Choroid plexus epithelial cell (primary cell): ENCODE measurements at regions not wholly inside any gene's neighbourhood (a gene's known extent, or its start where the extent isn't known, plus 50 kb on each side); places are given as distances from the start of the nearest gene placed in this dataset.

ENCODE experiments used
- DNase-seq: peaks from one replicate; pipeline ENCODE4 v3.0.0-alpha.2; 2010; ENCODE audit warnings: low read depth
- H3K4me3 ChIP-seq: 2 replicates; pipeline ENCODE4 v1.5.1; 2011; ENCODE audit warnings: low read depth, mild to moderate bottlenecking, control low read depth, low read length, moderate library complexity
- TF ChIP-seq, protein P1 (sequence below): conservative IDR thresholded peaks from 2 replicates; pipeline ENCODE4 v1.5.1; 2011; ENCODE audit warnings: low read depth, mild to moderate bottlenecking, control low read depth, inconsistent platforms, low read length, moderate library complexity

DNA sequence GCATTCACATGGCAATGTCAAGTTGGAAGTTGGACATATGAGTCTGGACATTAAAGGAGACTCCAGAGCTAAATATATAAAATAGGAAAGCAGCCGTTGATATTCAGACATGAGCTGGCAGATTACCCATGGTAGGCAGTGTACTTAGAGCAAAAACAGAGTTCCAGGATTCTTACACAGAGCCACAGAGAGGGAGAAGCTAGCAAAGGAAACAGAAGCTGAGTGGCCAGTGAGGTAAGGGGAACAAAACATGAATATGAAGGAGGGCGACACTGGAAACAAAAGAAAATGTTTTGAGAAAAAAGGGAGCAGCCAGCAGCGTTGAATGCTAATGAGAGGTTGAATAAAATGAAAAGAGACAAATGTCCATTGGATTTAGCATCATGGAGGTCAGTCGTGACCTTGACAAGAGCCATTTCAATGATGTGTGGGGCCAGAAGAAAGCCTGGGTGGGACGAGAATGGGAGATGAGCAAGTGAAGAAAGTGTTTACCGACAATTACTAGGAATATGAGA lies 198.4 kb downstream of the POU4F1 start:
- TF ChIP-seq, protein P1, sequence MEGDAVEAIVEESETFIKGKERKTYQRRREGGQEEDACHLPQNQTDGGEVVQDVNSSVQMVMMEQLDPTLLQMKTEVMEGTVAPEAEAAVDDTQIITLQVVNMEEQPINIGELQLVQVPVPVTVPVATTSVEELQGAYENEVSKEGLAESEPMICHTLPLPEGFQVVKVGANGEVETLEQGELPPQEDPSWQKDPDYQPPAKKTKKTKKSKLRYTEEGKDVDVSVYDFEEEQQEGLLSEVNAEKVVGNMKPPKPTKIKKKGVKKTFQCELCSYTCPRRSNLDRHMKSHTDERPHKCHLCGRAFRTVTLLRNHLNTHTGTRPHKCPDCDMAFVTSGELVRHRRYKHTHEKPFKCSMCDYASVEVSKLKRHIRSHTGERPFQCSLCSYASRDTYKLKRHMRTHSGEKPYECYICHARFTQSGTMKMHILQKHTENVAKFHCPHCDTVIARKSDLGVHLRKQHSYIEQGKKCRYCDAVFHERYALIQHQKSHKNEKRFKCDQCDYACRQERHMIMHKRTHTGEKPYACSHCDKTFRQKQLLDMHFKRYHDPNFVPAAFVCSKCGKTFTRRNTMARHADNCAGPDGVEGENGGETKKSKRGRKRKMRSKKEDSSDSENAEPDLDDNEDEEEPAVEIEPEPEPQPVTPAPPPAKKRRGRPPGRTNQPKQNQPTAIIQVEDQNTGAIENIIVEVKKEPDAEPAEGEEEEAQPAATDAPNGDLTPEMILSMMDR = no peak
- no peak for DNase-seq
- no peak overlapping the region for H3K4me3 ChIP-seq

DNA sequence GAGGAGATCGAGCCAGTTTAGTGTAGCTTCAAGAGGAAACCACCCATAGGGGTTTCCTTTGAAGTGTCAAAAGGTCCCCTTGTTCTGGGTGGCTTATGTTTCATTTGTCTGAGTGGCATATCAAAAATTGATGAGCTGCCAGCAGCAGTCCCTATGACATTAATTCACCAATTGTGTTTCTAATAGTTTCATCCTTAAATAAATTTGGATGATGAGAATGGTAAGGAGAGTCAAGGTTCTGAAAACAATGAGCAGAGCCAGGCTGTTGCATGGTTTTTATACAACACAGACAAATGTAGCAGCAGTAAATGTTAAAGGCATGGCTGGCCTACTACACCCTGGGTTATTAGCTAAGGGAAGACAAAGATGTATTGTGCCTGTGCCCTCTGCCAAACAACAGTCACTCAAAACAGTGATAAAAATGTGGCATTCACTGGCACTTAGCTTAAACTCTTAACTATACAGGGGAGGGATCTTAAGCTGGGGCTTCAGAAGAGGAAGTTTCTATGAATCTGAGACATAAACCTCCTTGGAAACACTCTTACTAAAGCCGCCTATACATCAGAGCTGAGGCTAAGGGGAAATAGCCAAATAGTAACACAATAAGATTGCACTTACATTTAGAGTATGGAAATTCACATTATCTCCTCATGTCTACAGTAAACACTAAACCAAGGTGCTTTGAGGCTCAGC lies 200.5 kb downstream of the POU4F1 start:
- TF ChIP-seq, protein P1 = no peak
- DNase-seq = no peak
- no peak overlapping the region for H3K4me3 ChIP-seq

DNA sequence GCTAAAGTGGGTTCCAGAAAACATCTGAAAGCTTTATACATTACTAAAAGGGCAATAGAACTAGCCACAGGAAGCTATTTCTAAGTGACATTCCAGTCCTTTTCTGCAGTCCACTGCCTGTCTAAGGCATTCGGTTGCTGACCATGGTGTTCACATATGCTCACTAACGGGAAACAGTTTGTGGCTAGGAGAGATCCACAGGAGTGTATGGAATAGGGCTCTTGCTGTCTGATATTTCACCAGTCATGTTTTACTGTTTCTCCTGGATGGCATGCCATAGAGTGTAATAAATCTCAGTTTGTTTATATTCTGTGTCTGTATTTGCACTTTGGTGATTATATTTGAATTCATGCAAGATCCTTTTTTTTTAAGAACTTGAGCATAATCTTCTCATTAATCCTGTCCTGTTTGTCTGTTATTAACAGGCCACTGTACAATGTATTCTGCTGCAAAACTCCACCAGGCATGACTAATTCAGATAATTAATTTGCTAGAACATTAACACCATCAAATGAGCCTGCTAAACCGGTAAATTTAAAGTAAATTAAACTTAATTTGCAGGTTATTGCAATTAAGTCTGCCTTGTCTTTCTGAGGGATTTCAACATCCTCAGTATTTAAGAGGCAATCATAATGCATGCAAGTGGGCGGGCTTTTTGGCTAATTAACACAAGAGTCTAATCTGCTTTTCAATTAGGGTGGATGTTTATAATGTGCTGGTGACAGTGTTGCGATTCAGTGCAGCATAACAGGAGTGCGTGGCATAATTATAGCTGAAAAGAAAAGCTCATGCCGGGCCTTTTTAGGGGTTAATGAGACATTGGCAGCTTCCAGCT lies 201.3 kb downstream of the POU4F1 start:
- no peak for DNase-seq
- TF ChIP-seq, protein P1 = no peak
- no peak overlapping the region for H3K4me3 ChIP-seq

DNA sequence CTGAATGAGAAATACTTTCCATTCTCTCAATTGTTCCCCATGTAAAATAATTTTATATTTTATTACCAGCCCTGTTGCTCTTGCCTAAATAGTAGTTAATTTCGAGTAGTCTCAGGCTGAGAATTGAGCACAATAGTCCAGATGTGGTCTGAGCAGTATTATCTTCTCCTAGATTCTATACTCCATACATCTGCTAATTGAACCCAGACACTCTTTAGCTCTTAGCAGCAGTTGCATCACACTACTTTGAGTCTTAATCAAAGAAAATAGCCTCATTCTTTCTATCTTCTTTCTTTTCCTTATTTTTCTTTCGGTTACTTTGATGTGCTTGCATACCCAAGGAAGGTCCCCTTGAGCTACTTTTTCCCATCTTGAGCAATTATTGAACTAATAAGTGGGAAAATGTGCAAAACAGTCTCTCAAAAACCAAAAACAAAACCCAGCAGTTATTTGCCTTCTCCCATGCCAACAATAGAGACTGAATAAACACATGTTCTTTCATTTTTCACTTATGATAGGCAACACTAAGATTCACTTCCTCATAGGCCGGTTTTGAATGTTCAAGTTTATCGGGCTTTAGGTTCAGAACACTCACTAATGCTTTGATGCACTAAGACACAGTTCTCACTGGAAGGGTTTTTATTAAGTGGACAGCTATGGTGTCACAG lies 204.5 kb downstream of the POU4F1 start:
- TF ChIP-seq, protein P1 = no peak
- DNase-seq = no peak
- H3K4me3 ChIP-seq = no peak overlapping the region

DNA sequence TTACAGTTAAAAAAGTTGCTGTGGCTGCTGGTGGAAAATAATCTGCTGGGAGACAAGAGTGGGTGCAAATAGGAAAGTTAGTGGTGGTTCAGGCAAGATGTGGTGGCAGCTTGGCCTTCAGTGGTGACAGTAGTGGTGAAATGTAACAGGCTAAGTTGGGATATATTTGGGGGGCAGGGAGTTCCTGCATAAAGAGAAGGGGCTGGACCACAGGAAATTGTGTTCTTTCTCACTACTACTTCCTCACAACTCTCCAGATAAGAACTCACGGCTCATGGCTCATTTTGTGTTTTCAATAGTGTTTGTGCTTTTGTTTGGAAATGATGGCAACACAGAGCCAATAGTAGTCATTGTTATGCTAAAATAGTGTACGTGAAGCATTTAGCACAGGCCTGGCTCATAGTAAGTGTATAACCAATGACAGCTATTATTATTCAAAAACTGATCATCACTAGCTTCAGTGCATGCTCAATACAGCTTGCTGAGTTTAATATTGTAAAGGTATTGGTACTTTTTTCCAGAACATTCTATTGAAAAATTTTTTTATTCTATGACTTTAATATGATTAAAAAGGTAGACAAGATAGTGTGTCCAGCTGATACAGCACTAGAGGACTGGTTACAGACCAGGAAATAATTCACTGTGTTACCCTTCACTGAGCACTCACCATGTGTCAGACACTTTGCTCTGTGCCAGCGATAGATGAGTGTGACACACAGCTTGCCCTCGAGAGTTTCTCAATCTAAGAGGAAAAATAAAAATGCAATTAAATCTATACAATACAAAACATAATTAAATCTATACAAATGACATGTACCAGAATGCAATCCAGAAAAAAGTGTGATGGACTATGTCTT lies 209.8 kb downstream of the POU4F1 start:
- TF ChIP-seq, protein P1 = no peak
- no peak for DNase-seq
- H3K4me3 ChIP-seq = no peak overlapping the region

DNA sequence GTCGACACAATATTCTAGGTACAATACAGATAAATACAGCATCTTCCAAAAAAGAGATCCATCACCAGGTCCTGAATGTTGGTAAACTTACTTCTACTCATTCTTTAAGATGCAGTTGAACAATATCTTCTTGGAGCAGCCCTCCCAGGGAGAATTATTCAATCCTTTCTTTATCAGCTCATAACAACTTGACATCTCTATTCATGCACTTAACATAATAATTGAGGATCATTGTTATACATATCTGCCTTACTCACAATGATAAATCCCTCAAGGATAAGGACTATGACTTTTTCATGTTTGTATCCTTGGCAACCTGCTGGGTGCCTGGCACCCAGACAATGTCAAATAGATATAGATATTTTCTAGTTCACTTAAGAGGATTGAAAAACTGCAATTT lies 219.5 kb downstream of the POU4F1 start:
- no peak overlapping the region for H3K4me3 ChIP-seq
- no peak for DNase-seq
- TF ChIP-seq, protein P1 = no peak
